B cell (primary cell): ENCODE measurements at regions not wholly inside any gene's neighbourhood (a gene's known extent, or its start where the extent isn't known, plus 50 kb on each side); places are given as distances from the start of the nearest gene placed in this dataset.

ENCODE experiments used
- CTCF ChIP-seq: fragments of 200-600 bp; IDR thresholded peaks from one replicate; pipeline ENCODE4 v1.8.0; 2022; ENCODE audit warnings: antibody characterized with exemption, mild to moderate bottlenecking
- EZH2 ChIP-seq: IDR thresholded peaks from 2 replicates; pipeline ENCODE4 v1.6.1; 2012; ENCODE audit warnings: borderline replicate concordance, low read depth, mild to moderate bottlenecking, moderate library complexity, low read length; ENCODE audit not compliant: insufficient read depth, poor library complexity, severe bottlenecking

- no peak for TF ChIP-seq CTCF
- TF ChIP-seq EZH2: no peak
Observed at GRCh38 chr15:87662575-87662974, 594.0 kb downstream of the NTRK3 start.
